K562 (cell line): ENCODE measurements at regions not wholly inside any gene's neighbourhood (a gene's known extent, or its start where the extent isn't known, plus 50 kb on each side); places are given as distances from the start of the nearest gene placed in this dataset.
A peak's percentile ranks its signal among the peaks of the same experiment; 100 is the strongest.

ENCODE experiments used
- ATAC-seq: fragments of 200-7000 bp; cut with Tn5 transposase; 3 replicates; pipeline ENCODE4 v1.9.1; 2020; ENCODE audit warnings: moderate library complexity
- BruUV-seq: library from RNA; stranded (reverse); fragments of 400-500 nt; replicated peaks from 2 replicates; lab custom pipeline; 2021; lab: Mats Ljungman, UMichigan
- CTCF ChIA-PET: fragments of 300-600 bp; formaldehyde crosslinking; extraction: SDS; loops from one replicate; lab custom pipeline; 2021; ENCODE audit warnings: low intra/inter-chr PET ratio; lab: Yijun Ruan, JAX
- POLR2A ChIA-PET: fragments of 300-600, 350-650 bp; sonication (Branson Sonifier 250); formaldehyde crosslinking; extraction: SDS; loops from one replicate; lab custom pipeline; 2021; ENCODE audit warnings: antibody characterized with exemption, inconsistent platforms; lab: Yijun Ruan, JAX
- DNase-seq, 4 experiments: peaks; one replicate each; pipeline versions ENCODE4 v3.0.0 to v3.0.0-alpha.2; 2011 to 2018; ENCODE audit warnings: low spot score in 3 of 4, mixed read lengths in 3 of 4; ENCODE audit errors: extremely low read depth in 1 of 4
- FAIRE-seq: peaks from 2 replicates; lab custom pipeline; 2011; peaks lifted over from hg19 to GRCh38; lab: Jason Lieb, UNC
- H2AFZ ChIP-seq: 2 replicates; pipeline ENCODE4 v1.6.0; 2011; ENCODE audit warnings: low read depth, low read length, control low read depth, inconsistent platforms
- H3K27ac ChIP-seq: fragments of 200-600 bp; 3 replicates; pipeline ENCODE4 v1.8.0; 2011; ENCODE audit warnings: low read depth, mild to moderate bottlenecking, control low read depth, inconsistent platforms, low read length, moderate library complexity, mixed read lengths; ENCODE audit errors: extremely low read depth
- H3K27me3 ChIP-seq, 2 experiments: fragments of 300-600 bp in 1 of 2; 2 replicates in 1 of 2; 3 replicates in 1 of 2; pipeline versions ENCODE4 v1.6.0 to v1.8.0; 2011; ENCODE audit warnings: inconsistent platforms in 2 of 2, low read length in 2 of 2, mild to moderate bottlenecking in 1 of 2, mixed read lengths in 1 of 2, moderate library complexity in 1 of 2; ENCODE audit not compliant: control insufficient read depth in 2 of 2, insufficient read depth in 2 of 2
- H3K36me3 ChIP-seq: fragments of 300-600 bp; 3 replicates; pipeline ENCODE4 v1.8.0; 2011; ENCODE audit warnings: mild to moderate bottlenecking, low read length, inconsistent platforms; ENCODE audit not compliant: control insufficient read depth, insufficient read depth
- H3K4me1 ChIP-seq, 2 experiments: fragments of 200-600 bp in 1 of 2; replicated peaks in 1 of 2; 2 replicates in 1 of 2; 3 replicates in 1 of 2; pipeline versions ENCODE4 v1.5.1 to v1.8.0; 2011; ENCODE audit warnings: inconsistent platforms in 2 of 2, low read length in 2 of 2, mild to moderate bottlenecking in 1 of 2, mixed read lengths in 1 of 2, moderate library complexity in 1 of 2; ENCODE audit not compliant: control insufficient read depth in 2 of 2, insufficient read depth in 2 of 2
- H3K4me2 ChIP-seq: 2 replicates; pipeline ENCODE4 v1.6.1; 2011; ENCODE audit warnings: low read length, control low read depth, inconsistent platforms, mixed read lengths; ENCODE audit not compliant: insufficient read depth
- H3K4me3 ChIP-seq: fragments of 200-600 bp; sonication (generic), shearing (Covaris generic); 2 replicates; pipeline ENCODE4 v1.5.1; 2016; ENCODE audit warnings: control low read depth, inconsistent platforms
- H3K79me2 ChIP-seq: fragments of 200-600 bp; 3 replicates; pipeline ENCODE4 v1.8.0; 2011; ENCODE audit warnings: low read length, inconsistent platforms; ENCODE audit not compliant: control insufficient read depth, insufficient read depth
- H3K9ac ChIP-seq, 2 experiments: 2 replicates each; pipeline versions ENCODE4 v1.6.0 to v1.6.1; 2011; ENCODE audit warnings: low read depth in 2 of 2, low read length in 2 of 2, control low read depth in 1 of 2, inconsistent platforms in 1 of 2, mild to moderate bottlenecking in 1 of 2, mixed read lengths in 1 of 2; ENCODE audit not compliant: insufficient read depth in 1 of 2
- H3K9me1 ChIP-seq: one replicate; pipeline ENCODE4 v1.6.0; 2011; ENCODE audit warnings: inconsistent platforms, mild to moderate bottlenecking, low read length, moderate library complexity; ENCODE audit not compliant: control insufficient read depth, insufficient read depth
- H3K9me3 ChIP-seq: replicated peaks from 2 replicates; pipeline ENCODE4 v1.5.1; 2011; ENCODE audit warnings: low read depth, low read length, inconsistent platforms; ENCODE audit not compliant: control insufficient read depth, insufficient read depth
- H4K20me1 ChIP-seq: replicated peaks from 2 replicates; pipeline ENCODE4 v1.6.1; 2011; ENCODE audit warnings: low read length, inconsistent platforms, mixed read lengths; ENCODE audit not compliant: control insufficient read depth, insufficient read depth
- ARNT ChIP-seq, 2 experiments: fragments of 450-650 bp; IDR thresholded peaks; 2 replicates each; pipeline ENCODE4 v1.6.1; 2016; ENCODE audit warnings: mild to moderate bottlenecking in 1 of 2
- FOXP4 ChIP-seq: sonication (generic); formaldehyde crosslinking; IDR thresholded peaks from 2 replicates; pipeline ENCODE4 v1.8.0; 2022; ENCODE audit warnings: mild to moderate bottlenecking, missing genetic modification reagents, borderline replicate concordance
- HLTF ChIP-seq: fragments of 450-650 bp; IDR thresholded peaks from 2 replicates; pipeline ENCODE4 v1.6.1; 2016
- NFIX ChIP-seq: fragments of 250-450 bp; sonication (Bioruptor Pico); IDR thresholded peaks from 2 replicates; pipeline ENCODE4 v1.4.0; 2020; ENCODE audit warnings: low read depth, mild to moderate bottlenecking, moderate library complexity
- POLR3A ChIP-seq: IDR thresholded peaks from 2 replicates; pipeline ENCODE4 v1.6.1; 2011; ENCODE audit warnings: borderline replicate concordance, mild to moderate bottlenecking, moderate library complexity; ENCODE audit not compliant: insufficient read length, insufficient read depth; ENCODE audit errors: extremely low read depth
- RFX1 ChIP-seq: fragments of 450-650 bp; IDR thresholded peaks from 2 replicates; pipeline ENCODE4 v1.6.1; 2016; ENCODE audit warnings: mild to moderate bottlenecking, moderate library complexity
- SMARCC2 ChIP-seq: fragments of 450-650 bp; IDR thresholded peaks from 2 replicates; pipeline ENCODE4 v1.6.1; 2017; ENCODE audit warnings: antibody characterized with exemption, moderate library complexity, mild to moderate bottlenecking, low read depth
- WGBS: fragments of 100-300 bp; shearing (Covaris generic); methylation state at CpG from one replicate; pipeline ENCODE4 v1.1.6; 2016; ENCODE audit warnings: low coverage, mixed read lengths; ENCODE audit not compliant: insufficient coverage; ENCODE audit errors: missing lambda C conversion rate; 5-methylcytosine and 5-hydroxymethylcytosine counted together
- in situ Hi-C: fragments of 300-500 bp; cut with MboI; formaldehyde crosslinking; loops from 4 replicates; pipeline ENCODE4 v1.15.0; 2018; ENCODE audit warnings: inconsistent platforms, mixed read lengths
- intact Hi-C: fragments of 100-400 bp; cut with micrococcal nuclease; formaldehyde crosslinking; loops from 2 replicates; pipeline ENCODE4 v1.14.2; 2022

GRCh38 chr1:98133131-98133530 is 212.3 kb upstream of the DPYD start:
- FAIRE-seq (no peak), DNase-seq (no peak), ATAC-seq (no peak)
- H3K36me3 ChIP-seq = no peaks in the 10 kb centered on the region
- no peak overlapping the region for H3K4me2 ChIP-seq
- H3K9me3 ChIP-seq = no peaks in the 10 kb centered on the region; the same call in 1 of the 2 replicates
- H3K9ac ChIP-seq = no peak overlapping the region
- H3K9me1 ChIP-seq = no peaks in the 10 kb centered on the region
- no peaks in the 10 kb centered on the region for H3K4me1 ChIP-seq
- H3K27me3 ChIP-seq = no peaks in the 10 kb centered on the region
- POLR2A ChIA-PET = no interaction called here
- WGBS = 0% methylated on average over 4 of the region's 4 CpGs
- intact Hi-C loops (no loop called here), in situ Hi-C loops (no loop called here)
- no peak overlapping the region for H3K4me3 ChIP-seq
- H2AFZ ChIP-seq = no peak overlapping the region
- H4K20me1 ChIP-seq = no peaks in the 10 kb centered on the region
- TF ChIP-seq SMARCC2 (no peak), NFIX (CRISPR knock-in tag) (no peak), HLTF (no peak), FOXP4 (CRISPR knock-in tag) (no peak)
- no peak overlapping the region for H3K27ac ChIP-seq
- no TSS peak for BruUV-seq
- no peaks in the 10 kb centered on the region for H3K79me2 ChIP-seq
- CTCF ChIA-PET = no interaction called here

- Histone ChIP-seq H3K36me3 (no peaks in the 10 kb centered on the region), H3K4me1 (no peaks in the 10 kb centered on the region), H4K20me1 (no peaks in the 10 kb centered on the region), H3K4me2 (no peak overlapping the region), H3K9me1 (no peaks in the 10 kb centered on the region), H3K4me3 (no peak overlapping the region), H3K79me2 (no peaks in the 10 kb centered on the region), H2AFZ (no peak overlapping the region), H3K27me3 (no peaks in the 10 kb centered on the region), H3K9ac (no peak overlapping the region), H3K9me3 (no peaks in the 10 kb centered on the region), H3K27ac (no peak overlapping the region)
- FAIRE-seq = no peak
- WGBS = 0% methylated on average over 1 of the region's 1 CpG
- no peak for ATAC-seq
- ChIA-PET POLR2A (no interaction called here), CTCF (no interaction called here)
- no peak for TF ChIP-seq POLR3A
- TF ChIP-seq RFX1 = 0 out of 2 replicates have a peak, but pooled peaks have one; percentile 11
- no peak for TF ChIP-seq ARNT (IDR thresholded peaks at IDR 0.05)
- in situ Hi-C loops (no loop called here), intact Hi-C loops (no loop called here)
- DNase-seq = no peak
- BruUV-seq = no TSS peak
Observed at GRCh38 chr1:98130408-98130807, 209.6 kb upstream of the DPYD start.
